GM12878 (cell line): ENCODE measurements at regions not wholly inside any gene's neighbourhood (a gene's known extent, or its start where the extent isn't known, plus 50 kb on each side); places are given as distances from the start of the nearest gene placed in this dataset.

ENCODE experiments used
- CTCF ChIP-seq, 3 experiments: IDR thresholded peaks in 2 of 3; conservative IDR thresholded peaks in 1 of 3; 2 replicates each; pipeline ENCODE4 v1.5.1; 2011; ENCODE audit warnings: low read depth in 3 of 3, low read length in 3 of 3, mild to moderate bottlenecking in 3 of 3, control low read depth in 2 of 3, moderate library complexity in 2 of 3, inconsistent platforms in 1 of 3, mixed read lengths in 1 of 3; ENCODE audit not compliant: control insufficient read depth in 2 of 3, insufficient read depth in 1 of 3; ENCODE audit errors: extremely low read depth in 1 of 3
- POLR2A ChIP-seq: IDR thresholded peaks from 2 replicates; pipeline ENCODE4 v1.6.1; 2011; ENCODE audit warnings: low read depth, mild to moderate bottlenecking, low read length
- RAD21 ChIP-seq: IDR thresholded peaks from 2 replicates; pipeline ENCODE4 v1.6.1; 2011; ENCODE audit warnings: mild to moderate bottlenecking, low read depth, low read length, moderate library complexity; ENCODE audit not compliant: insufficient read depth
- SIN3A ChIP-seq: IDR thresholded peaks from 2 replicates; pipeline ENCODE4 v1.6.1; 2012; ENCODE audit warnings: low read depth, low read length, improper control_type of control experiment
- TAF1 ChIP-seq: IDR thresholded peaks from 2 replicates; pipeline ENCODE4 v1.6.1; 2011; ENCODE audit warnings: mild to moderate bottlenecking, low read depth, low read length, borderline replicate concordance
- ZBTB33 ChIP-seq: fragments of 450-650 bp; IDR thresholded peaks from 2 replicates; pipeline ENCODE4 v1.6.1; 2017; ENCODE audit warnings: mild to moderate bottlenecking
- ZNF274 ChIP-seq: IDR thresholded peaks from one replicate; pipeline ENCODE4 v1.8.0; 2011; ENCODE audit not compliant: insufficient read length, insufficient read depth

- TF ChIP-seq CTCF (IDR thresholded peaks at IDR 0.05 in 2 of 3, conservative IDR thresholded peaks at IDR 0.05 in 1 of 3; ENCODE audit: control insufficient read depth in 2 of 3, extremely low read depth in 1 of 3, insufficient read depth in 1 of 3, low read depth in 3 of 3, low read length in 3 of 3) (no peak), ZNF274 (no peak), TAF1 (no peak), POLR2A (no peak), RAD21 (no peak), ZBTB33 (no peak), SIN3A (no peak)
Measured at GRCh38 chr20:51275826-51276225, 252.9 kb upstream of the KCNG1 start.
